ENCODE measurements at regions not wholly inside any gene's neighbourhood (a gene's known extent, or its start where the extent isn't known, plus 50 kb on each side); places are given as distances from the start of the nearest gene placed in this dataset.
"Not testable (repeated sequence)": the region's sequence is repeated elsewhere in the genome, so short reads cannot be mapped to it uniquely, and the experiment has no call there.

DNA sequence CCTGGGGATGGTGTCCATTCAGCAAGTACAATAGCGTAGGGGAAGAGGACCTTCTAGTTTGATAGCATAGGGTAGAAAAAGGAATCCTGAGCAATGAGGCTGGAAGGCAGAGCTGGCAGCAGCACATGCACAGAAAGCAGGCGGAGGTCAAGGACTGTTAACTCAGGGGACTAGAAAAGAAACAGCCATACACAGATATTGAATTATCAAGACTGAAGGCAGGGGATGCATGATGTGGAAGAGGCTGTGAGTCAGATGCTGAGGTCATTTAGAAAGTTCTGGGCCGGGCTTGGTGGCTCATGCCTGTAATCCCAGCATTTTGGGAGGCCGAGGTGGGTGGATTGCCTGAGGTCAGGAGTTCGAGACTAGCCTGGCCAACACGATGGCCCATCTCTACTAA lies 65.6 kb downstream of the OPTC start:
- peak; percentile 58 for DNase-seq

GRCh38 chr1:203561761-203562160 lies 64.9 kb upstream of the ATP2B4 start:
- not testable (repeated sequence) for DNase-seq

- no peak for DNase-seq
These were observed 63.3 kb upstream of the ATP2B4 start for GRCh38 chr1:203563291-203563690.

DNA sequence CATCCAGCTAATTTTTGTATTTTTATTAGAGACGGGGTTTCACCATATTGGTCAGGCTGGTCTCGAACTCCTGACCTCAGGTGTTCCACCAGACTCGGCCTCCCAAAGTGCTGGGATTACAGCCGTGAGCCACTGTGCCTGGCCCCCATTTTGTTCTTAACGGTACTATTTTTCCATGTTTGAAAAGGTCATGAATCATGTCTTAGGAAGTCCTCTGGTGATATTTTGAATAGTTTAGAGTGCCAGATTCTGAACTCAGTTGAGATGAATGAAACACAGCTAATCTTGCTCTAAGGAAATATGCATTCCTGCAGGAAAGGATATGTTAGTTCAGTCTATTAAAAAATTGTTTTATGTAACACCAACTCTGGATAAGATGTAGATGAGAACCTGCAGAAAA lies 62.6 kb upstream of the ATP2B4 start:
- DNase-seq: no peak

GRCh38 chr1:203565049-203565448 lies 61.6 kb upstream of the ATP2B4 start:
- DNase-seq: peak; percentile 8

- no peak for DNase-seq
These were observed 60.7 kb upstream of the ATP2B4 start for GRCh38 chr1:203565981-203566380.

- DNase-seq: not testable (repeated sequence)
These were observed 59.7 kb upstream of the ATP2B4 start for GRCh38 chr1:203566966-203567365.

DNA sequence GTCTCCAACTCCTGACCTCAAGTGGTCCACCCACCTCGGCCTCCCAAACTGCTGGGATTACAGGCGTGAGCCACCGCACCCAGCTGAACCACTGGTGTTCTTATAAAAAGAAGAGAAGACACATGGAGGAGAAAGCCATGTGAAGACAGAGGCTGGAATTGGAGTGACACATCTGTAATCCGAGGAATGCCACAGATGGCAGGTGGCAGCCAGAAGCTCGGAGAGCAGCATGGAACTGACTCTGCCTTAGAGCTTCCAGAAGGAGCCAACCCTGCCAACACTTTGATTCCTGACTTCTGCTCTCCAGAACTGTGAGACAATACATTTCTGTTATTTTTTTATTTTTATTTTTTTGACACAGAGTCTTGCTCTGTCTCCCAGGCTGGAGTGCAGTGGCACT lies 59.0 kb upstream of the ATP2B4 start:
- no peak for DNase-seq

GRCh38 chr1:203569490-203570318 lies 56.9 kb upstream of the ATP2B4 start:
- peak; percentile 79 for DNase-seq

DNA sequence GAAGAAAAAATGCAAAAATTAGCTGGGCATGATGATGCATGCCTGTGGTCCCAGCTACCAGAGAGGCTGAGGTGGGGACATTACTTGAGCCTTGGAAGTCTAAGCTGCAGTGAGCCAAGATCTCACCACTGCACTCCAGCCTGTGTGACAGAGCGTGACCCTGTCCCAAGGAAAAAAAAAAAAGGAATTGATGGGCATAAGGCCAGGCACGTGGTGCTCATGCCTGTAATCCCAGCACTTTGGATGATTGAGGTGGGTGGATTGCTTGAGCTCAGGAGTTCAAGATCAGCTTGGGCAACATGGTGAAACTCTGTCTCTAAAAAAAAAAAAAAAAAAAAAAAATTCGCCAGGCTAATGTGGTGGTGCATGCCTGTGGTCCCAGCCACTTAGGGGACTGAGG lies 55.8 kb upstream of the ATP2B4 start:
- DNase-seq: peak; percentile 7

- no peak for DNase-seq
These were observed 55.0 kb upstream of the ATP2B4 start for GRCh38 chr1:203571661-203572060.

DNA sequence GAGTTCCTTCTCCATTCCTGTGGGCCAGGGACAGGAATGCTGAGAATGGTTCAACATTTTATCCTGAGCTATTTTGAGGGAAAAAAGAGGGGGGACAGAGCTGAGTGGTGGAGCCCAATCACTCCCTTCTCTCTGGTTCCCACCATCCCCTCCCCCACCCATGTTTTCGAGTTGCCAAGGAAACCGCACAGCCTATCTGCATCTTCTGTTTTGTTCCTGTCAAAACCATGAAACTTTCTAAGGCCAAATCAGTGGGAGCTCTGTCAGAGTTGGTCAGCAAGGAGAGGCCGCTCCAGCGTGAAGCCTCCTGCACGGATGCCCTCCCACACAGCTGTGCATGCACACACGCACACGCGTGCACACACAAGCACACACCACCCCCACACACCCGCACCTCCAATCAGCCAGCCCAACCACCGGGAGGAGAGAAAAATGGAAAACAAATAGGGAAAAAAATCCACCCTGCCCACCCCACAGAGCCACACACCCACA lies 54.5 kb upstream of the ATP2B4 start:
- peak; percentile 14 for DNase-seq

DNA sequence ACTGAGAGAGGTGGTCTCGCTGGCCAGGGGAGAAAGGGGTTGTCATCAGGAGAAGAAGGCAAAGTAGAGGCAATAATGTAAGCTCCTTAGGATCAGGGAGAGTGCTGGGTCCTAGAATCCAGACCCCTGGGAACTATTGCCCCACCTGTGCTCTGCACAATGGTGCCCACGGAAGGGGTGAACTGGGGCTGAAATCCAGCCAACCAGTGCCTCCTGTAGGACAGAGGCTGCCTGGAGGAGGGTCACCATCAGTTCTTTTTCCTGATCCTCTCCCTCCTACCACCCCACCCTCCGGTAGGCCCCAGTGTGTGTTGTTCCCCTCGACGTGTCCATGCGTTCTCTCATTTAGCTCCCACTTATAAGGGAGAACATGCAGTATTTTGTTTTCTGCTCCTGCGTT lies 52.9 kb upstream of the ATP2B4 start:
- DNase-seq: no peak
